Choroid plexus epithelial cell (primary cell): ENCODE measurements at regions not wholly inside any gene's neighbourhood (a gene's known extent, or its start where the extent isn't known, plus 50 kb on each side); places are given as distances from the start of the nearest gene placed in this dataset.

Experiments
- DNase-seq: peaks from one replicate; pipeline ENCODE4 v3.0.0-alpha.2; 2010; ENCODE audit warnings: low read depth
- H3K4me3 ChIP-seq: 2 replicates; pipeline ENCODE4 v1.5.1; 2011; ENCODE audit warnings: low read depth, mild to moderate bottlenecking, control low read depth, low read length, moderate library complexity
- CTCF ChIP-seq: conservative IDR thresholded peaks from 2 replicates; pipeline ENCODE4 v1.5.1; 2011; ENCODE audit warnings: low read depth, mild to moderate bottlenecking, control low read depth, inconsistent platforms, low read length, moderate library complexity

GRCh38 chr10:117720931-117721835 is 178.6 kb downstream of the EMX2 start:
- no peak for DNase-seq
- H3K4me3 ChIP-seq, result no peak overlapping the region
- no peak for TF ChIP-seq CTCF

- no peak for DNase-seq
- no peak for TF ChIP-seq CTCF
Measured at GRCh38 chr10:117721873-117722272, 179.3 kb downstream of the EMX2 start.

GRCh38 chr10:117723343-117723742 is 180.8 kb downstream of the EMX2 start:
- DNase-seq, result no peak
- H3K4me3 ChIP-seq, result no peak overlapping the region
- no peak for TF ChIP-seq CTCF

More at GRCh38 chr10:117721873-117722272, 179.3 kb downstream of the EMX2 start:
- H3K4me3 ChIP-seq, result no peak overlapping the region

- no peak overlapping the region for H3K4me3 ChIP-seq
- no peak for DNase-seq
- no peak for TF ChIP-seq CTCF
Measured at GRCh38 chr10:117725993-117726392, 183.4 kb downstream of the EMX2 start.

GRCh38 chr10:117726596-117727295 is 184.2 kb downstream of the EMX2 start:
- no peak overlapping the region for H3K4me3 ChIP-seq
- no peak for DNase-seq
- no peak for TF ChIP-seq CTCF

GRCh38 chr10:117727421-117727820 is 184.9 kb downstream of the EMX2 start:
- TF ChIP-seq CTCF, result no peak
- H3K4me3 ChIP-seq, result no peak overlapping the region

More at GRCh38 chr10:117727421-117727820, 184.9 kb downstream of the EMX2 start:
- DNase-seq, result no peak
